LNCAP (cell line): ENCODE measurements at regions not wholly inside any gene's neighbourhood (a gene's known extent, or its start where the extent isn't known, plus 50 kb on each side); places are given as distances from the start of the nearest gene placed in this dataset.

ENCODE experiments used
- TF ChIP-seq, protein P1 (sequence below): fragments of 450-650 bp; IDR thresholded peaks from 2 replicates; pipeline ENCODE4 v1.5.1; 2017; ENCODE audit warnings: mild to moderate bottlenecking

DNA sequence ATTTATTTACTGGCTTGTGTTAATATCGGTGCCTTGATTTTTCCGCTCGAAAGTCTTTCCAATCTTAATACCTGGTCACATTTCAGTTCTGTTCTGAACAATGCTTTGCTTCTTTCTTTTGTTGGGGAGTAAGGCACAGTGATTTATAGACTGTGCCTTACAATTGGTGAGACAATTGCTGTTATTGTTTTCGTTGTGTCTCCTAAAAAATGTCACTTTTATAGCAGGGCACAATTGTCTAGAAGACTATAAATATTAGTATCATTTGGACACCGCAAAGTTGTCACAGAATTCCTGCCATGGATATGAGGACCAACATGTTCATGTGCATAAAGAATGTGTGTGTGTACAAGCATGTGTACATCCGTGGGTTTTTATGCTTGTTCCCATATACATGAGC, 231.9 kb downstream of the INSIG2 start:
- TF ChIP-seq, protein P1, sequence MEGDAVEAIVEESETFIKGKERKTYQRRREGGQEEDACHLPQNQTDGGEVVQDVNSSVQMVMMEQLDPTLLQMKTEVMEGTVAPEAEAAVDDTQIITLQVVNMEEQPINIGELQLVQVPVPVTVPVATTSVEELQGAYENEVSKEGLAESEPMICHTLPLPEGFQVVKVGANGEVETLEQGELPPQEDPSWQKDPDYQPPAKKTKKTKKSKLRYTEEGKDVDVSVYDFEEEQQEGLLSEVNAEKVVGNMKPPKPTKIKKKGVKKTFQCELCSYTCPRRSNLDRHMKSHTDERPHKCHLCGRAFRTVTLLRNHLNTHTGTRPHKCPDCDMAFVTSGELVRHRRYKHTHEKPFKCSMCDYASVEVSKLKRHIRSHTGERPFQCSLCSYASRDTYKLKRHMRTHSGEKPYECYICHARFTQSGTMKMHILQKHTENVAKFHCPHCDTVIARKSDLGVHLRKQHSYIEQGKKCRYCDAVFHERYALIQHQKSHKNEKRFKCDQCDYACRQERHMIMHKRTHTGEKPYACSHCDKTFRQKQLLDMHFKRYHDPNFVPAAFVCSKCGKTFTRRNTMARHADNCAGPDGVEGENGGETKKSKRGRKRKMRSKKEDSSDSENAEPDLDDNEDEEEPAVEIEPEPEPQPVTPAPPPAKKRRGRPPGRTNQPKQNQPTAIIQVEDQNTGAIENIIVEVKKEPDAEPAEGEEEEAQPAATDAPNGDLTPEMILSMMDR = no peak

DNA sequence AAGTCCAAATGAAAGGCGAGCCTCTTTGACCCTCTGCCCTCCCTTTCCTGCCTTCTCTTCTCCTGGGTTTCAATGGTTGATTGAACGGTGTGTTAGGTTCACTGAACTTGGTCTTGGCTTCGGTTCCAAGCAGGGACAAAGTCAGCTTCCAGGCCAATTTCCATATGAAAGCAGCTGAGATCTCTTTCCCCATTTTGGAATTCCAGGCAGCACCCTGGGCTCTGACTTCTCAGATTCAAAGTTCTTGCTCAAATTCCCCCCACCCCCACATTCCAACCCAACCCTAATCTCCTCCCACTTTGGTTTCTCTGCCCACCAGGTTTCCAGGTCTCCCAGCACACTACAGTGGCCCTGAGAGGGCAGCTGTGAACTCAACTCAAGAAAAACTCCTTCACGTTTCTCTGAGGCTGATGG, 231.0 kb downstream of the INSIG2 start:
- TF ChIP-seq, protein P1 = no peak

DNA sequence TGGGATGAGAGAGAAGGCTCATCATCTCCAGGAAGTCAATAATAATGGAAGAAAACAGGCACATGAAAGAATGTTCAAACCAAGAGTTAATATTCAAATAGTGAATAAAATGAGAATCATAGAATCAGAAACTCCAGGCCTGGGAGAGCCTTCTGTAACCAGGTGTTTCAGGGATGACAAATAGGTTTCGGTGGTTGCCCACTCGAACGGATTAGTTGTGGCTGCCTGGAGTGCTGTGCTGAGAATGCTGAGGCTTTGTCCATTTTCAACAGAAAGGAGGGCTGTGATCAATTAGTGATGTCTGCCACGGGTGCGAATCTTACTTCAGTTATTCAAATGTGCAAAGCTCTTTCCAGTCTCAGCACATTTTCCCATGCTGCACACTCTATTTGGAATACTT, 227.3 kb downstream of the INSIG2 start:
- TF ChIP-seq, protein P1 = no peak

DNA sequence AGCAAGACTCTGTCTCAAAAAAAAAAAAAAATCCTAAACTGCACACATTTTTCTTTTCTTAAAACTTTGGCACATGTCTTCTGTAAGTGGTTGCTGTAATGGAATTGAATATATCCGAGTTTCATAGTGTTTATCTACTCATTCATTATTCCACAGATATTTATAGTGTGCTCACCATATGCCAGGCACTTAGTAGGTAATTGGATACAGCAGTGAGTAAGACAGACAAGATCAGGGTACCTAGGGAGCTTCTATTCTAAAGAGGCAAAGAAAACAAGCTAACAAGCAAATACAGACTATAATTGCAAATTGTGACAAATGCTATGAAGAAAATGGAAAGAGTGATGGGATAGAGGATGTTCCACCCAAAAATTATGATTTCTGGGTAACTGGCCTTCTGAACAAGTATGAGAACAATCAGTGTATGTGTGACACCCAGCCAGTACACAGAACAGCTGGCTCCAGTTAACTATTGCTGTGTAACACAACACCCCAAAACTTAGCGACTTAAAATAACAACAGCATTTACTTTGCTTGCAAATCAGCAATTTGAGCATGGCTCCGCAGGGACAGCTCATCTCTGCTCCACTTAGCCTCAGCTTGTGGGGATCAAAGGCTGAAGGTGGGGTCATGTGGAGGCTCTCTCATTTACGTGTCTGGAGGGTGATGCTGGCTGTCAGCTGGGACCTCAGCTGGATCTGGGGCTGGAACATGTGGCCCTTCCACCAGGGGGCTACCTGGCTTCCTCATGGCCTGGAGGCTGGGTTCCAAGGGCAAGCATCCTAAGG, 224.9 kb downstream of the INSIG2 start:
- TF ChIP-seq, protein P1 = no peak

DNA sequence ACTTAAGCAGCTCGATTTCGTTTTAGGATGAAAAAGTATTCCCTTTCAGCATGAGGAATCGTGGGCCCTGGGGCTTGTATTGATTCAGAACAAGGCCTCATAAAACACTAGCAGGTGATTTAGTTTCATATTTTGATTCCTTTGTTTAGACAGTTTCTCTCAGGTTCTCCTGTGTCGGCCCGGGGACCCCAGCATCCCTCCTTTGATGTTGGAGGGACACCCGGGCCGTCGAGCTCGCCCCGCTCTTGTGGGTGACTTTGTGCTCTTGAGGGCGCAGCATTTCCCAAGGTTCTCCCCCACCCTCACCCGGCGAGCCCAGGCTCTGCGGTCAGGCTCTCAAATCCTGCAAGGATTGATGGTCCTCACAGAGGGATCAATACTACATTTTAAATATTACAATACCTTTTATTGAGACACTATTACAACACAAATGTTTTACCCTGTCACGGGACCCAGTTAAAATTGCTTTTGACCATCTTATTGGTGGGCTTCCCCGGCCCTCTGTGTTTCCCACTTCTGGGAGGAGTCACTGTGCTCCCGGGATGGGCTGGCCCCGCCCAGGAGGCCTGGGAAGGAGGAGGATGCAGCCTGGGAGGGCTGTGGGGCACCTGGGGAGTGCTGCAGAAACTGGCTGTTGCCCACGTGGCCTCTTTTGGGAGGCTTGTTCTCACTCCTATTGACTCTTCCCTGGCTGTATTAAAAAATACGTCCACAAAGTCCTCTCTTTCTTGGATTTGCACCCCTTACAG, 222.6 kb downstream of the INSIG2 start:
- TF ChIP-seq, protein P1 = no peak

DNA sequence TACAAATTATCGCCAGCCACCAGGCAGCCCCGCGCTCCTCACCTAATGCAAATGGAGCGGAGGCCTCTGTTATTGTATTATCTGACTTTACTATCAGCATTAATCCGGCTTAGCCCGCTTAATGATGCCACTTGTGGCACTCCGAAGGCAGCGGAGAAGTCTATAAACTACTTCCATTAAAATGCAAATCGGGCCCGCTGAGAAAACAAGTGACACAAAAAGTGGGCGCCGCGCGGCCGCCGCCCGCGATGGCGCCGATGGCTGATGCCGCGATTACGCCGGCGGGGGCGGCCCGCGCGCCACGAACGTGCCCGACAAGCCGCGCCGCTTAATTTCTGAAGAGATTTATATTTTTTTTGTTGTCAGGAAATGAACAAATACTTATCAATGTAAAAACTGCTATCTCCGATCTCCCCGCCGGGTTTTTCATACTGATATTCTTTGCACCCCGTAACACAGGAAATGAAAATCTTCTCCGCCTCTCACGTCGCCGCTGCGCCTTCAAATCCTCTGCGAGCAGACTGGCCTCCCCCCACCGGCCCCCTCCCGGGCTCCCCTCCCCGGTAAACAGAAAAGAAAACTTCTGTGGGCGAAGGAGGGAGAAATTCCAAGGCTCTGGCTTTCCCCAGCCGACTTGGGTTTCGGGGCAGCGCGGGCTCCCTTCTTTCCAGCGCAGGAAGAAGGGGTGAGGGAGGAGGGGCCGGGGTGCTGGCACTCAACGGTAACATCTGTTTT, 221.8 kb downstream of the INSIG2 start:
- TF ChIP-seq, protein P1 = no peak

DNA sequence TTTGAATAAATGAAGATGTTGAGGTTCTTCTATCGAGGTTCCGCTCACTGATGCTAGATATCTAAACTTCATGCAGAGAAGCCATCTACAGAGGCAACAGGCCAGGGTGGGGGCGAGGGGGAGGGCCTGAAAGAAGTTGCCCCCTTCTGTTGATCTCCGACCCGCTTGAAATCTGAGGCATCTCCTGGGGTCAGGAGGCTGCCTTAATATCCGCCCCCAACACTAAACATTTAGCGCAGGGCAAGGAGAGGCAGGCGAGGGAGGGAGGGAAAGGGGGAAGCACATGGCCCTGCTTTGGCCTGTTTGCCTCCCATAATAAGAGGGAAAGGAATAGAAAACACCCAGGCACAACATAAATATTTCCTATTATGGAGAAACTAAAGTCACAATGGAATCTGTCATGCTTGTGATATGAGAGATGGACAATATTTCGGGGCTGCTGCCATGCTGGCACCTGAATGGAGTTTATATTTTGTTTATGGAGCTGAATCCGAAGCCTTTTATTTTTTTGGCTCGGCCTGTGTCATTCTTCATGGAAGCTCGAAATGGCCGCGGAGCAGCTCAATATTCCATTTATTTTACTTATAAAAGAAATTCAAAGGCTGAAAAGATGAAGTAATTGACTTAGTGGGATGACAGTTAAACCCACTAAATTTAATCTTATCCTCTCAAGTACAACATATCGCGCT, 221.1 kb downstream of the INSIG2 start:
- TF ChIP-seq, protein P1 = no peak
